ACHN (cell line): ENCODE measurements at regions not wholly inside any gene's neighbourhood (a gene's known extent, or its start where the extent isn't known, plus 50 kb on each side); places are given as distances from the start of the nearest gene placed in this dataset.
"Not testable (repeated sequence)": the region's sequence is repeated elsewhere in the genome, so short reads cannot be mapped to it uniquely, and the experiment has no call there.

Source experiments
- DNase-seq: peaks from one replicate; pipeline ENCODE4 v3.0.0-alpha.2; 2015
- in situ Hi-C: cut with HindIII; loops from 2 replicates; pipeline ENCODE4 v1.10.0; 2017; ENCODE audit warnings: low sequenced_read_pairs, low pct_ligation_motif_present, low pct_unique_long_range_greater_than_20kb

DNA sequence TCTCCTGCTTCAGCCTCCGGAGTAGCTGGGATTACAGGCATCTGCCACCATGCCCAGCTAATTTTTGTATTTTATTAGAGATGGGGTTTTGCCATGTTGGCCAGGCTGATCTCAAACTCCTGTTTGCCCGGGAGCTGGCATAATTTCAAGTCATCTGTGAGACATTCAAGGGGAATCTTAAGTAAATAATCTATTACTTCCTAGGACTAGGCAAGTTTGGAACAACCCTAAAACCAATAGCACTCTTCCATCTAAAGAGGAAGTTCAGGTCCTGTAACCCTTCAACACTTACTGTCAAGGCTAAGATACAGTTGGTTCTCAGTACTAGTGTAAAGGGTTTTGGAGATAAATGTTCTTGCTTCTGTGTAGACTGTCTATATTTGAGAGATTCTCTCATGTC is 267.8 kb upstream of the IRAK1BP1 start:
- in situ Hi-C loops, result no loop called here
- DNase-seq, result no peak

DNA sequence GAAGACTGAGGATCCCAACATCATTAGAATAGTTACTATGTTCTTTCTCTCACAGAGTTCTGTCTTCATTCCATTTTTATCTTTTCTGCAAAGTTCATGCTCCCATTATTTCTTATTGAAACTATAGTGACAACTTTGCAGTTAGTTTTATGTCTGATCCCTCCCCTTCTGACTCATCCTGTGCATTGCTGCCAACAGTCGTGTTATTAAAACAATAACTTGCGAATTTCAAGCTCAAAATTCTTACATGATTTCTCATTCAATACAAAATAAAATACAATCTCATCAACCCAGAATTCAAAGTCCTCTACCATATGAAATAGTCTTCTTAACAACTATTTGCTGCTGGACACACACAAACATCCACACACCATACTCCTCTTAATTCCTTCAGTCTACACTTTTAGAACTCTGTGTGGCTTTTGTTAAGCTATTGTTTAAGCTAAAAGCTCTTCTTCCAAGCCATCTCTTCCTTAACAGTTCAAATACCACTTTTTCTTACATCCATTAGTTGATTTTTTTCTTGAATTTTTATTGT is 261.4 kb upstream of the IRAK1BP1 start:
- peak; percentile 13 for DNase-seq
- in situ Hi-C loops, result no loop called here

DNA sequence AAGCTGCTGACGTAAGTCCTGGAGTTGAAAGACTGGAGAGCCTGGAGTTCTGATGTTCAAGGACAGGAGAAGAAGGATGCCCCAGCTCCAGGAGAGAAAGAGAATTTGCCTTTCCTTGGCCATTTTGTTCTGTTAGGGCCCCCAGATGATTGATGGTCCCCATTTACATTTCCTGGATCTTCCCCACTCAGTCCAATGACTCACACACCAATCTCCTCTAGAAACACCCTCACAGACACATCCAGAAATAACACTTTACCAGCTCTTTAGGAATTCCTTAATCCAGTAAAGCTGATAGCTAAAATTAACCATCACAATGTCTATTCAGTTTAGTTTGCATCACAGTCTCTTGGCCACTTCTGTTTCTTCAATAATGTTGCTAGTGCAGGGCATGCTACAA is 260.2 kb upstream of the IRAK1BP1 start:
- in situ Hi-C loops, result no loop called here
- no peak for DNase-seq

DNA sequence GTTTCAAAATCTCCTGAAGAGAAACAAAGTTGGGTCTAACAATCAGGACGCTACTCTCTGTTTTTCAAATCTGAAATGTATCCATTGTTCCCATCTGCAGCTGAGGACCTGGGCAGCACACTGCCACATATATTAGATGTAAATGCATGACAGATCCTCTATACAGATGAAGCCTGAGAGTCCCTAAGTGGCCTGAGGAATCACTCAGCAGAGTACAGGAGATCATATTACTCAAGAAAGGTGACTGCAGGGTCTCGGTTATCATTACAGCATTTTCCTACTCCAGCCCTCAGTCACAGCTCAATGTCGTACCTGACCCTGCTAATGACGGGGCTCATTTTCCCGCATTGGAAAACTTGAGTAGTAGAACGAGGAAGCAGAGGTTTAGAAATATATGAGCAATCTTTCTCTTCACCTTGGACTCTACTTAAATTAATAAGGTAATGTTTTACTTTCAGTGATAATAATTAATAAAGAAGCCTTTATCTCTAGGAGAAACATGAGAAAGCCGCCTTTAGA is 256.2 kb upstream of the IRAK1BP1 start:
- in situ Hi-C loops, result no loop called here
- no peak for DNase-seq

DNA sequence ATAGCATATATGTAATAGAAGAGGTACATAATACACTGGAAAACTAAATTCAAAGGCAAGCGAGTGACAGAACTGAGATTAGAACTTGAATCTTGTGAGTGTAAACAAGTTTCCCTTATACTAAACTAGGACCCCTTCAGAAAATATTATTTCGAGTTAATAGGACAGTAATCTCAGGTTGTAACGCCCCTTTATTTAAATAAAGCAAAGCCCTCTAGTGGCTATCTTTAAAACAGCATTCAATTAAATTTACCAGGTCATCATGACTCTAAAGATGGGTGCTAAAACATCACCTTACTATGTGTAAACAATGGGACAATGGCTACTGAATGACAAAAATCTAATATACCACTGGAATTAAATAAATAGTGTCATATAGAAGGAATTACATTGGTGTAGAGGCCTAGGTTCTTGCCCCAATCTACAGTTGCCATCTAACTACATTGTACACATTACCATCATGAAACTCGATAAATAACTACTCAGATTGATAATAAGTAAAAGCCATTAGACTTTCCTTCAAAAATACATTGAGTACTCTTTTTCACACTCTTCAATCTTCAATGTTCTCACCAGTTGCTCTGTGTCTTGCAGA is 255.4 kb upstream of the IRAK1BP1 start:
- in situ Hi-C loops, result no loop called here

DNA sequence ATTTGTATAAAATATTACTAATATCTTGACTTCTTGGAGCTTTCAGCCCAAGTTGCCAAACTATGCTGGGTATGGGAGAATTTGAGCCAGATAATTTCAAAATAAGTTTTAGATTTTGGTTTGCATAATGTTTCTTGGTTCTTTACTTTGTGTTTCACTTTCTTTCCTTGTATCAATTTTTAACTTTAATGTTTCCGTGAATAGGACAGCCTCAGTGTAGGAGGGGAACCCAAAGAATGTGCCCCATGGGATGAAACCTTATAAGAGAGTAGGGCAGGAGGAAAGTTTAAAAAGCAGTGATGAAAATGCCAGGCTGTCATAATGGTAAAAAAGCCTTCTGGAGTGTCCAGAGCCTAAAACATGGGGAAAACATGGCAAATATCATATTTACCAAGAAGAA is 252.4 kb upstream of the IRAK1BP1 start:
- in situ Hi-C loops, result no loop called here
- DNase-seq, result no peak

More for the DNA sequence above, 255.4 kb upstream of the IRAK1BP1 start:
- peak; percentile 39 for DNase-seq

DNA sequence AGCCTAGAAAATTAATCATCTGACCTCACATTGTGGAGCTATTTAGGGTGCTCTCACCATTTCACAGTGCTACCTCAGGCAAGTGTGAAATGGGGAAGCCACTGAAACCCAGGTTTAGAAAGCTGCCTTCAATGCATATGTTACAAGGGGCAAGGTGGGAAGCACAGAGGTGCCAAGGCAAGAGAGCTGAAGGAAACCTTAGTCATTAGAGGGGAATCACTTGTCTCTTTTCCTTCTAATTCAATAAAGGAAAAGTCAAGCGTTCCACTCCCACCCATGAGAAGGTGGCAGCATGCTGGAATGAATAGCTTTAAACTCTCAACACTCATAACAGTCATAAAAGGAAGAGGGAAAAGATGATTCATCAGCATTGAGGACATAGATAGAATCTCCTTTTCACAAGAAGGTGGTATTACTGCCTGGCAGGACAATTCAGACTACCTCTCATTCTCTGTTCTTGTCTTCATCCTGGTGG is 251.9 kb upstream of the IRAK1BP1 start:
- in situ Hi-C loops, result no loop called here

DNA sequence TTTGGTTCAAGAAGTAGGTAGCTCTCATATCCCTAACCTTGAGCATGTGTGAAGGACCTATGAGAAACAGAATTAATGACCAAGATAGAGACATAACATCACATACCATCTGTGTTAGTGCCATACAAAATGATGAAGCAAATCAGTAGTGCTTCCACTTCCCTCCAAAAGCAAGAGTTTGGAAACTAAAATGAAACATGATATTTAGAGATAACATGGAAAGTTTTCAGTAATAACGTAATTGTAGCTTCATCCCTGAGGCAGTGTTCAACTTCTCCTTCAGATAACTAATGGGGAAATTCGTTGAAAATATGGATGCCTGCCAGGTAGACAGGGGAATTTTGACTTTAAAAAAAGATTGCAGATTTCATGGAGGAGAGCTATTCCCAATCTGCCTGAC is 248.4 kb upstream of the IRAK1BP1 start:
- DNase-seq, result no peak
- in situ Hi-C loops, result no loop called here

More for the DNA sequence above, 251.9 kb upstream of the IRAK1BP1 start:
- no peak for DNase-seq

DNA sequence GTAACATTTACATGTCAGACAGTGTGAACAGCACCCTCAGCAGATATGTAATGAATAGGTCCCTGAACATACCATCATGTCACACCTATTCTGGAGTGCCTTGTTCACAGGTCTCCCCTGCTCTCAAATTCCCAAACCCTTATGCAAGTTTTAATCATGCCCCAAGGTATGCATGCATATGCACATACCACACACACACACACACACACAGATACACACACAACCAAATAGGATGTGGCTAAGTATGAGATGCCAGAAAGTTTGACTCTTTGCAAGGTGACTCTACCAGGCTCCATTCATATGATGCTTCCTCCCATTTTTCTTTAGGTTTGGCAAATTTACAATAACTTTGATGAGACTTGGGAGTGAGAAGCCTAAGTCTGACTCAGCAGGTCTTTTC is 243.8 kb upstream of the IRAK1BP1 start:
- in situ Hi-C loops, result no loop called here
- no peak for DNase-seq

DNA sequence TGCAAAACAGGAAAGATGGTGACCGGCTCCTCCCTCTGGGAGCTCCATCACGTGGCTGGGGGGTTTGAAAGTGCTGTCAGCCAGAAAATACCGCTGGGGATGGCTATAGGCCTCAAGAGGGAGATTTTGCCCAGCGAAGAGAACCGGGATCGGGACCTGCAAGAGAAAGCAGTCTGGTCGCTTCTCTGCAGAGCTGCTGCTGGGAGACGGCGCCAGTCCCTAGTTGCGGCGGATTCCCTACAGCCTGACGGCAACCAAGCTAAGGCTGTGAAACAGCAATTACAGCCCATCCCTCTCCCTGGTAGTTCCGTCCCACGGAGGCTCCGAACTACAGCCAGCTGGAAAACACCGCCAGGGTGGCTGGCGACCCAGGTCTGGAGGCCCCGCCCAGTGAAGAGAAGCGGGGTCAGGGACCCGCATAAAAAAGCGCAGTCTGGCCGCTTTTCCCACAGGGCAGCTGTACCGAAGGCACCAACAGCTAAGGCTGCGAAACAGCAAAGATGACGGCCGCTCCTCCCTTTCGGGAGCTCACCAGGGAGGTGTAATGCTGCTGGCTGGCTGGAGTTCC is 238.1 kb upstream of the IRAK1BP1 start:
- no peak for DNase-seq

DNA sequence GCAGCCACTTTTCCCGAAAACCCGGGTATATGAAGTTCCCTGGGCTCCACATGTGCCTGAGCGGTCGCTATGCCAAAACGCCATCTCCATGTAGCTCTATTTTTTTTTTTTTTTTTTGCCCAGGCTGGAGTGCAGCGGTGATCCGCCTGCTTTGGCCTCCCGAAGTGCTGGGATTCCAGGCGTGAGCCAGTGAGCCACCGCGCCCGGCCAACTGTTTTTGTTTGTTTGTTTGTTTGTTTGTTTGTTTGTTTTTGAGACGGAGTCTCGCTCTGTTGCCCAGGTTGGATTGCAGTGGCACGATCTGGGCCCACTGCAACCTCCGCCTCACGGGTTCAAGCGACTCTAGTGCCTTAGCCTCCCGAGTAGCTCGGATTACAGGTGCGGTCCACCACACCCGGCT is 237.5 kb upstream of the IRAK1BP1 start:
- DNase-seq, result no peak
- in situ Hi-C loops, result no loop called here

More for the DNA sequence above, 238.1 kb upstream of the IRAK1BP1 start:
- in situ Hi-C loops, result no loop called here

DNA sequence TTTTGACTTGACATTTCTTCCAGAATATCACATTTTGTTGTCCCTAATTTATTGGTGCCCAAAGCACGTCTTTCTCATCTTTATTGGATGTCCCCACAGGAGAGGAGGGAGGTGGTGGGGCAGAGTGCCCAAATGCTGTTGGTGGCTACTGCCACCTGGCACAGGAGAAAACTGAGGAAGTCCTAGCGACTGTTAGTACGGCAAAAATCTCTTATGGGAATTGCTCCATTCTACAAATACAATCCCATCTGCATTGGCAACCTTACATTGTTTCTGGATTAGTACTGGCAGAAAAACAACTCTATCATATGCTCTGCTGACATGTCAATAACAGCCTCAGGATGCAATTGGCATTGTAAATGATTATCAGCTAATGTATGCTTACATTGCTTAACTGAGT is 235.4 kb upstream of the IRAK1BP1 start:
- no peak for DNase-seq
- in situ Hi-C loops, result no loop called here

DNA sequence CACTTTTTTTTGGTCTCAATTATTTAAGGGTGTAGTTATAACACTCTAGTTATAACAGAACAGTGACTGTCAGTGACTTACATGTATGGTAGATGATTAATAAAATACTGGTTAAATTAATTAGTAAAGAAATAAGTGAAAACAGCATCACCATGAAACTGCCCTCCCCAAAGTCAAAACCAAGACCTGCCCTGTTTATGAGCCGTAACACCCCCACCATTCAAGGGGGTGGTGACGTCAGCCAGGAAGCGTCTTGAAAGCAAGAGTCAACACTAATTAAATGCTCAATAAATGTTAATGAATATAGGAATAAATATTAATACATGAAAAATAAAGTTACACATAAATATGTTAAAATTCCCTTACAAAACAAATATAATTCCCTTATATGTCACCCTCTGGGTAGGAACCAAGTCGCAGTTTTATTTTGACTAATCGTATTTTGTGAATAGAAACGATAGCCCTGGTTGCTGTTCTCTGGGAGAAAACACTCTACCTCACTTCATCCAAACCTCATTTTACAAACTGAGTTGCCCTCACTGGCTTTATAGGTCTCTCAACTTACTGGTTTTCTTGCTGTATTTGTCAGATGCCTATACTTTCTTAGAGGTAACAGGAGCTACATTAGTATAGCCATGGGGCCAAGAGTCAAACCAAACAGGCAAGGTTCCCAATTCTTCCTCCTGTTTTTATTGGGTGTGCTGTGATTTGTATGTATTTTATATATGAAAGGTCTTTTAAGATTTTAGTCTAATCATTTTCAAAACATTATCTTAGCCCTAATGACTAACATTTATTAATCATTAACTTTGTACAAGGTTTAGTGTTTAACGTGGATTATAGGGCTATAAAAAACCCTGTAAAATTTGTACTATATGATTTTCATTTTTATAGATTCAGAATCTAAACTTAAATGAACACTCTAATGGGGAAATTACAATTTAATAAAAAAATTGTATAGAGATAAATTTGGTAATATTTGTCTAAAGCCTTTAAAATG is 227.9 kb upstream of the IRAK1BP1 start:
- in situ Hi-C loops, result no loop called here

DNA sequence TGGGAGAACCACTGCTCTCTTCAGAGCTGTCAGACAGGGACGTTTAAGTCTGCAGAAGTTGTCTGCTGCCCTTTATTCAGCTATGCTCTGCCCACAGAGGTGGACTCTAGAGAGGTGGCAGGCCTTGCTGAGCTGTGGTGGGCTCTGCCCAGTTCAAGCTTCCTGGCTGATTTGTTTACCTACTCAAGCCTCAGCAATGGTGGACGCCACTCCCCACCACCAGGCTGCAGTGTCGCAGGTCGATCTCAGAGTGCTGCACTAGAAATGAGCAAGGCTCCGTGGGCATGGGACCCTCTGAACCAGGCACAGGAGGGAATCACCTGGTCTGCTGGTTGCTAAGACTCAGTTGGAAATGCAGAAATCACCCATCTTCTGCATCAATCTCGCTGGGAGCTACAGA is 223.4 kb upstream of the IRAK1BP1 start:
- DNase-seq, in situ Hi-C loops: not testable (repeated sequence)

More for the DNA sequence above, 227.9 kb upstream of the IRAK1BP1 start:
- DNase-seq, result no peak

DNA sequence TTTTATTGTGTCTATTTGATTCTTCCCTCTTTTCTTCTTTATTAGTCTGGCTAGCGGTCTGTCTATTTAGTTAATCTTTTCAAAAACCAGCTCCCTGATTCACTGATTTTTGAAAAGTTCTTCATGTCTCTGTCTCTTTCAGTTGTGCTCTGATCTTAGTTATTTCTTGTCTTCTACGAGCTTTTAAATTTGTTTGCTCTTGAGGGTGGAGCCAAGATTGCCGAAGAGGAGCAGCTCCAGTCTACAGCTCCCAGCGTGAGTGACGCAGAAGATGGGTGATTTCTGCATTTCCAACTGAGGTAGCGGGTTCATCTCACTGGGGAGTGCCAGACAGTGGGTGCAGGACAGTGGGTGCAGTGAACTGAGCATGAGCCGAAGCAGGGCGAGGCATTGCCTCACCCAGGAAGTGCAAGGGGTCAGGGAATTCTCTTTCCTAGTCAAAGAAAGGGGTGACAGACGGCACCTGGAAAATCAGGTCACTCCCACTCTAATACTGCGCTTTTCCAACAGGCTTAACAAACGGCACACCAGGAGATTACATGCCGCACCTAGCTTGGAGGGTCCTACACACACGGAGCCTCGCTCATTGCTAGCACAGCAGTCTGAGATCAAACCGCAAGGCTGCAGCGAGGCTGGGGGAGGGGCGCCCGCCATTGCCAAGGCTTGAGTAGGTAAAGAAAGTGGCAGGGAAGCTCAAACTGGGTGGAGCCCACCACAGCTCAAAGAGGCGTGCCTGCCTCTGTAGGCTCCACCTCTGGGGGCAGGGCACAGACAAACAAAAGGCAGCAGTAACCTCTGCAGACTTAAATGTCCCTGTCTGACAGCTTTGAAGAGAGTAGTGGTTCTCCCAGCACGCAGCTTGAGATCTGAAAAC is 220.6 kb upstream of the IRAK1BP1 start:
- DNase-seq, in situ Hi-C loops: not testable (repeated sequence)

DNA sequence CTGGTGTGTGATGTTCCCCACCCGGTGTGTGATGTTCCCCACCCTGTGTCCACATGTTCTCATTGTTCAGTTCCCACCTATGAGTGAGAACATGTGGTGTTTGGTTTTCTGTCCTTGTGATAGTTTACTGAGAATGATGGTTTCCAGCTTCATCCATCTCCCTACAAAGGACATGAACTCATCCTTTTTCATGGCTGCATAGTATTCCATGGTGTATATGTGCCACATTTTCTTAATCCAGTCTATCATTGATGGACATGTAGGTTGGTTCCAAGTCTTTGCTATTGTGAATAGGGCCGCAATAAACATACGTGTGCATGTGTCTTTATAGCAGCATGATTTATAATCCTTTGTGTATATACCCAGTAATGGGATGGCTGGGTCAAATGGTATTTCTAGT is 201.5 kb upstream of the IRAK1BP1 start:
- in situ Hi-C loops, DNase-seq: not testable (repeated sequence)

DNA sequence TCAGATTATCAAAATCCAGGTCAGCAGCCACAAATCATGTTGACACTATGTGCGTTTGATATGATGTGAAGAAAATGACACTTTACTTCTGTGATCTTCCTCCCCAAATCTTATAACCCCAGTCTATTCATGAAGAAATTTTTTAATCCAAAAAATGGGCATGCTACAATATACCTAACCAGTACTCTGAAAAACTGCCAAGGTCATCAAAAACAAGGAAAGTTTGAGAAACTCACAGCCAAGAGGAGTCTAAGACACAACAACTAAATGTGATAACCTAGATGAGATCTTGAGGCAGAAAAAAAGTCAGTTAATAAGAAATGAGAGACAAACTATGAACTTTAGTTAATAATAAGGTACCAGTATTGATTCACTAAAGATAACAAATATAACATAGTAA is 200.6 kb upstream of the IRAK1BP1 start:
- in situ Hi-C loops, result no loop called here

DNA sequence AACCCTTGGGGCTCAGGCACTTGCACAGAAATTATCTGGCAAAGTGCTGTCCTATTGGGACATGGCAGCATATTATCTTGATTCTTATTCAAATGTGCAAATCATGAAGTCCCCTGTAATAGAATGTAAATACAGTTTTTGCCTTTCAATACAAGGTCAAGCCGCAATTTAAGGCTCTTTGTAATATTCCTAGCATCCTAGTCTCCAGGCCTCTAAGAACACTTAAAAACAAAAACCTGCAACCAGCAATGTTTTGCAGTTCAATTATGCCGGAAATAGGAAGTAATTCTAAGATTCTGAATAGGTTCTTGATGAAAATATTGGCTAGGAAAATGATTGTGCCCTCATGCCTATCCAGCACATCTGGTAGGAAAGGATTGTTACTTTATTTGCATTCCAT is 197.2 kb upstream of the IRAK1BP1 start:
- no peak for DNase-seq
- in situ Hi-C loops, result no loop called here

More for the DNA sequence above, 200.6 kb upstream of the IRAK1BP1 start:
- DNase-seq, result no peak
